Ecto neural progenitor cell (in vitro differentiated cells): ENCODE measurements at regions not wholly inside any gene's neighbourhood (a gene's known extent, or its start where the extent isn't known, plus 50 kb on each side); places are given as distances from the start of the nearest gene placed in this dataset.

Experiments
- DNase-seq: peaks from one replicate; pipeline ENCODE4 v3.0.0-alpha.2; 2018; ENCODE audit warnings: low spot score

- no peak for DNase-seq
Observed at GRCh38 chr16:89027281-89027680, 50.3 kb upstream of the CBFA2T3 start.

GRCh38 chr16:89031715-89032659 lies 55.0 kb upstream of the CBFA2T3 start:
- DNase-seq: no peak

- no peak for DNase-seq
Observed at GRCh38 chr16:89033304-89033703, 56.3 kb upstream of the CBFA2T3 start.

- DNase-seq: no peak
Observed at GRCh38 chr16:89033796-89034572, 57.0 kb upstream of the CBFA2T3 start.

- DNase-seq: no peak
Observed at GRCh38 chr16:89034573-89034961, 57.6 kb upstream of the CBFA2T3 start.

GRCh38 chr16:89034971-89035668 lies 58.1 kb upstream of the CBFA2T3 start:
- no peak for DNase-seq

GRCh38 chr16:89035669-89036570 lies 57.7 kb upstream of the ACSF3 start:
- no peak for DNase-seq

GRCh38 chr16:89036776-89037175 lies 56.9 kb upstream of the ACSF3 start:
- no peak for DNase-seq

GRCh38 chr16:89037261-89038152 lies 56.1 kb upstream of the ACSF3 start:
- DNase-seq: peak; percentile 89

- no peak for DNase-seq
Observed at GRCh38 chr16:89038221-89038721, 55.4 kb upstream of the ACSF3 start.

GRCh38 chr16:89038811-89039735 lies 54.6 kb upstream of the ACSF3 start:
- no peak for DNase-seq

- no peak for DNase-seq
Observed at GRCh38 chr16:89039756-89040155, 53.9 kb upstream of the ACSF3 start.

- DNase-seq: no peak
Observed at GRCh38 chr16:89040391-89040790, 53.3 kb upstream of the ACSF3 start.

GRCh38 chr16:89040861-89041570 lies 52.6 kb upstream of the ACSF3 start:
- DNase-seq: no peak

- DNase-seq: no peak
Observed at GRCh38 chr16:89041571-89042481, 51.8 kb upstream of the ACSF3 start.

GRCh38 chr16:89042711-89043551 lies 50.7 kb upstream of the ACSF3 start:
- DNase-seq: no peak
